H9 (cell line): ENCODE measurements at regions not wholly inside any gene's neighbourhood (a gene's known extent, or its start where the extent isn't known, plus 50 kb on each side); places are given as distances from the start of the nearest gene placed in this dataset.

ENCODE experiments used
- DNase-seq: peaks from one replicate; pipeline ENCODE4 v3.0.0-alpha.2; 2017
- H2AFZ ChIP-seq: one replicate; pipeline ENCODE4 v1.6.1; 2013; ENCODE audit warnings: mild to moderate bottlenecking, low read length, control low read depth, moderate library complexity
- H2AK5ac ChIP-seq: 2 replicates; pipeline ENCODE4 v1.6.1; 2013; ENCODE audit warnings: low read length, control low read depth, mixed read lengths; ENCODE audit not compliant: insufficient read length
- H2BK120ac ChIP-seq: one replicate; pipeline ENCODE4 v1.6.1; 2013; ENCODE audit warnings: low read depth, mild to moderate bottlenecking, low read length, control low read depth, inconsistent platforms; ENCODE audit not compliant: poor library complexity, severe bottlenecking
- H2BK12ac ChIP-seq: 2 replicates; pipeline ENCODE4 v1.6.1; 2013; ENCODE audit warnings: low read length, control low read depth, mixed read lengths, low read depth; ENCODE audit not compliant: insufficient read length
- H2BK15ac ChIP-seq: 2 replicates; pipeline ENCODE4 v1.6.1; 2013; ENCODE audit warnings: low read depth, low read length, control low read depth
- H2BK20ac ChIP-seq: one replicate; pipeline ENCODE4 v1.6.1; 2013; ENCODE audit warnings: low read depth, mild to moderate bottlenecking, low read length, control low read depth, inconsistent platforms; ENCODE audit not compliant: poor library complexity, severe bottlenecking
- H2BK5ac ChIP-seq: 2 replicates; pipeline ENCODE4 v1.6.1; 2013; ENCODE audit warnings: low read length, control low read depth, mixed read lengths; ENCODE audit not compliant: insufficient read length
- H3K14ac ChIP-seq: 2 replicates; pipeline ENCODE4 v1.6.1; 2013; ENCODE audit warnings: low read length, control low read depth; ENCODE audit not compliant: insufficient read depth
- H3K18ac ChIP-seq: 2 replicates; pipeline ENCODE4 v1.6.1; 2013; ENCODE audit warnings: low read depth, mild to moderate bottlenecking, mixed read lengths, low read length, control low read depth; ENCODE audit not compliant: insufficient read length
- H3K23ac ChIP-seq: 2 replicates; pipeline ENCODE4 v1.6.1; 2013; ENCODE audit warnings: low read length, control low read depth, mixed read lengths, low read depth; ENCODE audit not compliant: insufficient read length
- H3K23me2 ChIP-seq: 2 replicates; pipeline ENCODE4 v1.6.1; 2013; ENCODE audit warnings: low read depth, mild to moderate bottlenecking, mixed read lengths, low read length, control low read depth; ENCODE audit not compliant: insufficient read length, poor library complexity, severe bottlenecking
- H3K27ac ChIP-seq: 2 replicates; pipeline ENCODE4 v1.5.1; 2013; ENCODE audit warnings: low read length, control low read depth, mixed read lengths, low read depth; ENCODE audit not compliant: insufficient read length
- H3K27me3 ChIP-seq: 2 replicates; pipeline ENCODE4 v1.6.1; 2013; ENCODE audit warnings: low read length, control low read depth, inconsistent platforms; ENCODE audit not compliant: insufficient read depth
- H3K4ac ChIP-seq: 2 replicates; pipeline ENCODE4 v1.6.1; 2013; ENCODE audit warnings: low read depth, mild to moderate bottlenecking, control low read depth, inconsistent platforms, low read length, moderate library complexity
- H3K4me1 ChIP-seq: 2 replicates; pipeline ENCODE4 v1.6.1; 2013; ENCODE audit warnings: low read length, control low read depth, inconsistent platforms; ENCODE audit not compliant: insufficient read depth
- H3K4me2 ChIP-seq: 2 replicates; pipeline ENCODE4 v1.6.1; 2013; ENCODE audit warnings: low read length, control low read depth, mixed read lengths; ENCODE audit not compliant: insufficient read length, insufficient read depth
- H3K56ac ChIP-seq: 2 replicates; pipeline ENCODE4 v1.6.1; 2013; ENCODE audit warnings: low read depth, mild to moderate bottlenecking, mixed read lengths, low read length, control low read depth; ENCODE audit not compliant: insufficient read length
- H3K79me1 ChIP-seq: 2 replicates; pipeline ENCODE4 v1.6.1; 2013; ENCODE audit warnings: low read depth, mild to moderate bottlenecking, moderate library complexity, low read length, control low read depth, inconsistent platforms; ENCODE audit not compliant: insufficient read depth, poor library complexity, severe bottlenecking
- H3K79me2 ChIP-seq: 2 replicates; pipeline ENCODE4 v1.6.1; 2013; ENCODE audit warnings: low read length, control low read depth, inconsistent platforms; ENCODE audit not compliant: insufficient read depth
- H3K9ac ChIP-seq: 2 replicates; pipeline ENCODE4 v1.6.1; 2013; ENCODE audit warnings: low read length, control low read depth, mixed read lengths; ENCODE audit not compliant: insufficient read length; ENCODE audit errors: extremely low read depth
- H3K9me3 ChIP-seq: one replicate; pipeline ENCODE4 v1.6.1; 2013; ENCODE audit warnings: low read depth, low read length, inconsistent platforms; ENCODE audit not compliant: control insufficient read depth
- H3T11ph ChIP-seq: one replicate; pipeline ENCODE4 v1.6.1; 2013; ENCODE audit warnings: mild to moderate bottlenecking, low read length, control low read depth, inconsistent platforms
- H4K20me1 ChIP-seq: one replicate; pipeline ENCODE4 v1.6.1; 2013; ENCODE audit not compliant: control insufficient read depth, insufficient read length, insufficient read depth
- H4K5ac ChIP-seq: 2 replicates; pipeline ENCODE4 v1.6.1; 2013; ENCODE audit warnings: low read depth, mild to moderate bottlenecking, mixed read lengths, low read length, control low read depth; ENCODE audit not compliant: insufficient read length
- H4K8ac ChIP-seq: replicated peaks from 2 replicates; pipeline ENCODE4 v1.6.1; 2013; ENCODE audit warnings: low read length, control low read depth, mixed read lengths, low read depth; ENCODE audit not compliant: insufficient read length
- H4K91ac ChIP-seq: 2 replicates; pipeline ENCODE4 v1.6.1; 2013; ENCODE audit warnings: low read depth, mild to moderate bottlenecking, moderate library complexity, mixed read lengths, low read length, control low read depth; ENCODE audit not compliant: insufficient read length
- H3K27ac Mint-ChIP-seq, 3 experiments: 2 replicates in 2 of 3; 3 replicates in 1 of 3; pipeline ENCODE4 v1.8.0; 2020 to 2021; ENCODE audit warnings: mixed read lengths in 3 of 3, mild to moderate bottlenecking in 1 of 3, moderate library complexity in 1 of 3
- H3K27me3 Mint-ChIP-seq: 2 replicates; pipeline ENCODE4 v1.8.0; 2021; ENCODE audit warnings: low read depth, mild to moderate bottlenecking, moderate library complexity, mixed read lengths
- H3K36me3 Mint-ChIP-seq, 3 experiments: 2 replicates in 2 of 3; 3 replicates in 1 of 3; pipeline ENCODE4 v1.8.0; 2020 to 2021; ENCODE audit warnings: low read depth in 3 of 3, mixed read lengths in 3 of 3; ENCODE audit not compliant: insufficient read depth in 1 of 3
- H3K4me1 Mint-ChIP-seq, 2 experiments: 2 replicates each; pipeline ENCODE4 v1.8.0; 2020; ENCODE audit warnings: mixed read lengths in 2 of 2
- H3K4me3 Mint-ChIP-seq, 2 experiments: 2 replicates in 1 of 2; 3 replicates in 1 of 2; pipeline ENCODE4 v1.8.0; 2020 to 2021; ENCODE audit warnings: mild to moderate bottlenecking in 2 of 2, mixed read lengths in 2 of 2, moderate library complexity in 1 of 2
- H3K9me3 Mint-ChIP-seq, 2 experiments: 2 replicates in 1 of 2; 3 replicates in 1 of 2; pipeline ENCODE4 v1.8.0; 2020; ENCODE audit warnings: mild to moderate bottlenecking in 2 of 2, mixed read lengths in 2 of 2, moderate library complexity in 1 of 2
- TF ChIP-seq, protein P1 (sequence below): fragments of 200-600 bp; sonication (generic); conservative IDR thresholded peaks from 3 replicates; pipeline ENCODE4 v1.8.0; 2021; ENCODE audit warnings: antibody characterized with exemption, mild to moderate bottlenecking

DNA sequence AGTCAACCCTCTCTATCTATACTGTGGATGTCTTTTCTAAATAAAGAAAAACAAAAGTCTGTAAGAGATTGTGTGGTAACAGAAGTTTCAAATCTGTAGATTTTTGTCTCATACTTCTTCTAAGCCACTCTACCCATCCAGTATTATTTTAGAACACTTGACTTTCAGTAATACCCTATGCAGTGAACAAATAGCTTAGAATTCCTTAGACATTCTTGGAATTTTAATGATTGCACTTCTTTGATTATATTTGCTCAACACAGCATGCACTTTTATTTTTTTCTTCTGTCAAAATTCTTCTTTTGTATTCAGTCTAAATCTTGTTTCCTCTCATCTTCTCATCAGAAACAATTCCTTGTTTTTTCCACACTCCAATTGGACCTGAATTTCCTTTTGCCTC, 1080.2 kb downstream of the SUCLG1 start:
- Histone ChIP-seq H2BK20ac (no peak overlapping the region), H2AFZ (no peak overlapping the region), H3K27ac (no peak overlapping the region), H3T11ph (no peak overlapping the region), H3K23me2 (no peaks in the 10 kb centered on the region), H2BK5ac (no peak overlapping the region), H2BK15ac (no peak overlapping the region), H3K4ac (no peak overlapping the region), H4K8ac (no peak overlapping the region), H2BK12ac (no peak overlapping the region), H3K79me2 (no peaks in the 10 kb centered on the region), H3K9me3 (peaks cover 5% of the 10 kb centered on the region), H3K9ac (no peak overlapping the region), H2AK5ac (no peak overlapping the region), H4K20me1 (no peaks in the 10 kb centered on the region), H3K14ac (no peak overlapping the region), H3K27me3 (no peaks in the 10 kb centered on the region), H3K23ac (no peak overlapping the region), H3K4me1 (peaks cover 2% of the 10 kb centered on the region; the same call in 1 of the 2 replicates), H3K18ac (no peak overlapping the region), H4K5ac (no peak overlapping the region), H2BK120ac (no peak overlapping the region), H4K91ac (no peak overlapping the region), H3K56ac (no peak overlapping the region), H3K4me2 (no peak overlapping the region), H3K79me1 (no peaks in the 10 kb centered on the region)
- no peak for DNase-seq
- Mint-ChIP-seq H3K4me1 (peaks cover 15 to 19% of the 10 kb centered on the region in 2 experiments), H3K27ac (no peak overlapping the region), H3K9me3 (peaks cover 12 to 25% of the 10 kb centered on the region in 2 experiments), H3K4me3 (no peak overlapping the region), H3K27me3 (no peaks in the 10 kb centered on the region), H3K36me3 (peaks cover 10 to 30% (median 15%) of the 10 kb centered on the region in 3 experiments)
- TF ChIP-seq, protein P1, sequence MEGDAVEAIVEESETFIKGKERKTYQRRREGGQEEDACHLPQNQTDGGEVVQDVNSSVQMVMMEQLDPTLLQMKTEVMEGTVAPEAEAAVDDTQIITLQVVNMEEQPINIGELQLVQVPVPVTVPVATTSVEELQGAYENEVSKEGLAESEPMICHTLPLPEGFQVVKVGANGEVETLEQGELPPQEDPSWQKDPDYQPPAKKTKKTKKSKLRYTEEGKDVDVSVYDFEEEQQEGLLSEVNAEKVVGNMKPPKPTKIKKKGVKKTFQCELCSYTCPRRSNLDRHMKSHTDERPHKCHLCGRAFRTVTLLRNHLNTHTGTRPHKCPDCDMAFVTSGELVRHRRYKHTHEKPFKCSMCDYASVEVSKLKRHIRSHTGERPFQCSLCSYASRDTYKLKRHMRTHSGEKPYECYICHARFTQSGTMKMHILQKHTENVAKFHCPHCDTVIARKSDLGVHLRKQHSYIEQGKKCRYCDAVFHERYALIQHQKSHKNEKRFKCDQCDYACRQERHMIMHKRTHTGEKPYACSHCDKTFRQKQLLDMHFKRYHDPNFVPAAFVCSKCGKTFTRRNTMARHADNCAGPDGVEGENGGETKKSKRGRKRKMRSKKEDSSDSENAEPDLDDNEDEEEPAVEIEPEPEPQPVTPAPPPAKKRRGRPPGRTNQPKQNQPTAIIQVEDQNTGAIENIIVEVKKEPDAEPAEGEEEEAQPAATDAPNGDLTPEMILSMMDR: no peak
